HL-60 (cell line): ENCODE measurements at regions not wholly inside any gene's neighbourhood (a gene's known extent, or its start where the extent isn't known, plus 50 kb on each side); places are given as distances from the start of the nearest gene placed in this dataset.

Experiments used
- DNase-seq, 2 experiments: peaks; one replicate each; pipeline ENCODE4 v3.0.0-alpha.2; 2010 to 2020; ENCODE audit warnings: low read depth in 1 of 2, low spot score in 1 of 2
- H3K27ac ChIP-seq: fragments of 250-450 bp; sonication (Bioruptor Pico); replicated peaks from 2 replicates; pipeline ENCODE4 v1.5.1; 2020; ENCODE audit warnings: mild to moderate bottlenecking, moderate library complexity
- H3K27me3 ChIP-seq: fragments of 250-450 bp; sonication (Bioruptor Pico); 2 replicates; pipeline ENCODE4 v1.5.1; 2021; ENCODE audit warnings: mild to moderate bottlenecking, moderate library complexity; ENCODE audit not compliant: insufficient read depth, poor library complexity, severe bottlenecking
- H3K4me3 ChIP-seq: replicated peaks from 2 replicates; pipeline ENCODE4 v1.5.1; 2011; ENCODE audit warnings: mild to moderate bottlenecking, control low read depth, low read length; ENCODE audit not compliant: insufficient read depth
- CTCF ChIP-seq: IDR thresholded peaks from one replicate; pipeline ENCODE4 v1.5.1; 2011; ENCODE audit warnings: low read length, control low read depth, inconsistent platforms; ENCODE audit not compliant: insufficient read depth
- GABPA ChIP-seq: IDR thresholded peaks from 2 replicates; pipeline ENCODE4 v1.6.1; 2012; ENCODE audit warnings: low read depth
- POLR2AphosphoS5 ChIP-seq: IDR thresholded peaks from 2 replicates; pipeline ENCODE4 v1.6.1; 2012; ENCODE audit warnings: low read depth
- SPI1 ChIP-seq: IDR thresholded peaks from 2 replicates; pipeline ENCODE4 v1.6.1; 2012; ENCODE audit warnings: low read depth, mild to moderate bottlenecking, borderline replicate concordance
- TF ChIP-seq, protein P1 (sequence below): IDR thresholded peaks from 2 replicates; pipeline ENCODE4 v1.6.1; 2012; ENCODE audit warnings: low read depth; ENCODE audit not compliant: insufficient replicate concordance

GRCh38 chr7:153396475-153396874 lies 636.9 kb downstream of the ACTR3B start:
- Histone ChIP-seq H3K27me3 (no peaks in the 10 kb centered on the region), H3K27ac (no peak overlapping the region), H3K4me3 (no peak overlapping the region)
- no peak for TF ChIP-seq SPI1
- no peak for TF ChIP-seq POLR2AphosphoS5
- TF ChIP-seq CTCF: no peak
- TF ChIP-seq GABPA: no peak
- TF ChIP-seq, protein P1, sequence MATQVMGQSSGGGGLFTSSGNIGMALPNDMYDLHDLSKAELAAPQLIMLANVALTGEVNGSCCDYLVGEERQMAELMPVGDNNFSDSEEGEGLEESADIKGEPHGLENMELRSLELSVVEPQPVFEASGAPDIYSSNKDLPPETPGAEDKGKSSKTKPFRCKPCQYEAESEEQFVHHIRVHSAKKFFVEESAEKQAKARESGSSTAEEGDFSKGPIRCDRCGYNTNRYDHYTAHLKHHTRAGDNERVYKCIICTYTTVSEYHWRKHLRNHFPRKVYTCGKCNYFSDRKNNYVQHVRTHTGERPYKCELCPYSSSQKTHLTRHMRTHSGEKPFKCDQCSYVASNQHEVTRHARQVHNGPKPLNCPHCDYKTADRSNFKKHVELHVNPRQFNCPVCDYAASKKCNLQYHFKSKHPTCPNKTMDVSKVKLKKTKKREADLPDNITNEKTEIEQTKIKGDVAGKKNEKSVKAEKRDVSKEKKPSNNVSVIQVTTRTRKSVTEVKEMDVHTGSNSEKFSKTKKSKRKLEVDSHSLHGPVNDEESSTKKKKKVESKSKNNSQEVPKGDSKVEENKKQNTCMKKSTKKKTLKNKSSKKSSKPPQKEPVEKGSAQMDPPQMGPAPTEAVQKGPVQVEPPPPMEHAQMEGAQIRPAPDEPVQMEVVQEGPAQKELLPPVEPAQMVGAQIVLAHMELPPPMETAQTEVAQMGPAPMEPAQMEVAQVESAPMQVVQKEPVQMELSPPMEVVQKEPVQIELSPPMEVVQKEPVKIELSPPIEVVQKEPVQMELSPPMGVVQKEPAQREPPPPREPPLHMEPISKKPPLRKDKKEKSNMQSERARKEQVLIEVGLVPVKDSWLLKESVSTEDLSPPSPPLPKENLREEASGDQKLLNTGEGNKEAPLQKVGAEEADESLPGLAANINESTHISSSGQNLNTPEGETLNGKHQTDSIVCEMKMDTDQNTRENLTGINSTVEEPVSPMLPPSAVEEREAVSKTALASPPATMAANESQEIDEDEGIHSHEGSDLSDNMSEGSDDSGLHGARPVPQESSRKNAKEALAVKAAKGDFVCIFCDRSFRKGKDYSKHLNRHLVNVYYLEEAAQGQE: no peak
- DNase-seq: no peak

GRCh38 chr7:153397459-153397858 lies 637.9 kb downstream of the ACTR3B start:
- TF ChIP-seq, protein P1: no peak
- TF ChIP-seq GABPA (no peak), POLR2AphosphoS5 (no peak), SPI1 (no peak), CTCF (no peak)
- H3K4me3 ChIP-seq: no peak overlapping the region
- no peak for DNase-seq

DNA sequence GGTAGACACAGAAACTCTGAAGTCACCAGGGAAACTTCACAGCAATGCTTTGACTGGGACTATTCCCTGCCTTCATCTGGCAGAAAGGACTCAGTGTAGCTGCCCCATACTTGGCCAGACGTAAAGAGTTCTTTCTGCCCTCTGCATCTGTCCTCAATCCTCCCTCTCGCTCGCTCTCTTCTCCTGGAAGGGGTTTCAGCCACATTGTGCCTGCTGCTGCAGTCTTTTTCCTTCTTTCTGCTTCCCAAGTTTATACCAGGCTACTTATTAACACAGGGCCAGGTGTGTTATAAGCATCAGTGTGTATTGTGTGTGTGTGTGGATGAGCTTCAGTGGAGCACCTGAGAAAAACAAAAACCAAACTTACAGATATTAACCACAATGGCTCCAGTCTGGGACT lies 638.4 kb downstream of the ACTR3B start:
- no peak for TF ChIP-seq POLR2AphosphoS5
- TF ChIP-seq SPI1: no peak
- no peak for TF ChIP-seq CTCF
- TF ChIP-seq GABPA: no peak
- TF ChIP-seq, protein P1: no peak
- Histone ChIP-seq H3K27me3 (no peaks in the 10 kb centered on the region), H3K4me3 (no peak overlapping the region), H3K27ac (no peak overlapping the region)
- DNase-seq: no peak

More at GRCh38 chr7:153397459-153397858, 637.9 kb downstream of the ACTR3B start:
- H3K27me3 ChIP-seq: no peaks in the 10 kb centered on the region
- H3K27ac ChIP-seq: no peak overlapping the region
